ENCODE measurements at regions not wholly inside any gene's neighbourhood (a gene's known extent, or its start where the extent isn't known, plus 50 kb on each side); places are given as distances from the start of the nearest gene placed in this dataset.
"Not testable (repeated sequence)": the region's sequence is repeated elsewhere in the genome, so short reads cannot be mapped to it uniquely, and the experiment has no call there.

- no peak for DNase-seq (ENCODE audit: low read depth in 1 of 2, low spot score in 1 of 2)
These were observed 124.7 kb downstream of the HNRNPD start for GRCh38 chr4:82248903-82249632.

DNA sequence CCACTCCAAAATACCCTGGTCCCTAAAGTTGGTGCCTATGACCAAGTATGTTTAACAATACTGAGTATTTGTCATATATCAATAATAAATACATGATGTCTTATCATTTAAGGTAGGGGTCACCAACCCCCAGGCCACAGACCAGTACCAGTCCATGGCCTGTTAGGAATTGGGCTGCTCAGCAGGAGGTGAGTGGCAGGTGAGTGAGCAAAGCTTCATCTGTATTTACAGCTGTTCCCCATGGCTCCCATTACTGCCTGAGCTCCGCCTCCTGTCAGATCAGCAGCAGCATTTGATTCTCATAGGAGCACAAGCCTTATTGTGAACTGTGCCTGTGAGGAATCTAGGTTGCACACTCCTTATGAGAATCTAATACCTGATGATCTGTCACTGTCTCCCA, 126.2 kb downstream of the HNRNPD start:
- DNase-seq (ENCODE audit: low read depth in 1 of 2, low spot score in 1 of 2) = no peak

- no peak for DNase-seq (ENCODE audit: low read depth in 1 of 2, low spot score in 1 of 2)
These were observed 126.6 kb downstream of the HNRNPD start for GRCh38 chr4:82247171-82247570.

DNA sequence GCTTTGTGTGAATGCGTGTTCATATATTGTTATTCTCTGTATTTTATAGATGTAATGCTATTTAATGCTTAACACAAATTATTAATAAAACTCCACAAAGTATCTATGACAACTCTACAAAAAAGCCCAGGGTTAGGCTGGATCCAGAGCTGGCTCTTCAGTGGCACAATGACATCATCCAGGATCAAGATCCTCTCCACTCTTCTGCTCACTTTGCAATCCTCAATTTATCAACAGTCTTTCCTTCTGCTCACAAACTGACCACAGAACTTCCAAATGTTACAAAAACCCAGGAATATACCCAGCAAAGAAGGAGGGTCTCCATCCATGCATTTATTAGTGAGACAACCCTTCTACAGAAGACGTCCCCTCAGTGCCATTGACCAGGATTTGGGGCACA, 132.3 kb downstream of the HNRNPD start:
- DNase-seq (ENCODE audit: low read depth in 1 of 2, low spot score in 1 of 2) = no peak

DNA sequence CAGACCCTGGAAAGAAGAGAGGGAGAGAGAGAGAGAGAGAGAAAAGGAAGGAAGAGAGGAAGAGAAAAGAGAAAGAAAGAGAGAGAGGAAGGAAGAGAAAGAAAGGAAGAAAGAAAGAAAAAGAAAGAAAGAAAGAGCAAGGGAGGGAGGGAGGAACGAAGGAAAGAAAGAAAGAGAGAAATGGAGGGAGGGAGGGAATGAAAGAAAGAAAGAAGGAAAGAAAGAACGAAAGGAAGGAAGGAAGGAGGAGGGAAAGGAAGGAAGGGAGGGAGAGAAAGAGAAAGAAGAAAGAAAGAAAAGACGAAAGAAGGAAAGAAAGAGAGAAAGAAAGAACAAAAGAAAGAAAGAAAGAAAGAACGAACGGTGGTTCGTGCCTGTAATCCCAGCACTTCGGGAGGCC, 133.4 kb downstream of the HNRNPD start:
- no peak for DNase-seq (ENCODE audit: low read depth in 1 of 2, low spot score in 1 of 2)

DNA sequence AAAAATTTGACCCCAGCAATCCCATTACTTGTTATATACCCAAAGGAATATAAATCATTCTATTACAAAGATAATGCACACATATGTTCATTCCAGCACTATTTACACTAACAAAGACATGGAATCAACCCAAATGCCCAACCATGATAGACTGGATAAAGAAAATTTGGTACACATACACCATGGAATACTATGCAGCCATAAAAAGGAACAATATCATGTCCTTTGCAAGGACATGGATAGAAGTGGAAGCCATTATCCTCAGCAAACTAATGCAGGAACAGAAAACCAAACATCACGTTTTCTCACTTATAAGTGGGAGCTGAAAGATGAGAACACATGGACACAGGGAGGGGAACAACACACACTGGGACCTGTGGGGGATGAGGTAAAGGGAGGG, 136.6 kb downstream of the HNRNPD start:
- not testable (repeated sequence) for DNase-seq (ENCODE audit: low read depth in 1 of 2, low spot score in 1 of 2)

- DNase-seq (ENCODE audit: low read depth in 1 of 2, low spot score in 1 of 2) = no peak
These were observed 138.4 kb downstream of the HNRNPD start for GRCh38 chr4:82235346-82235745.

DNA sequence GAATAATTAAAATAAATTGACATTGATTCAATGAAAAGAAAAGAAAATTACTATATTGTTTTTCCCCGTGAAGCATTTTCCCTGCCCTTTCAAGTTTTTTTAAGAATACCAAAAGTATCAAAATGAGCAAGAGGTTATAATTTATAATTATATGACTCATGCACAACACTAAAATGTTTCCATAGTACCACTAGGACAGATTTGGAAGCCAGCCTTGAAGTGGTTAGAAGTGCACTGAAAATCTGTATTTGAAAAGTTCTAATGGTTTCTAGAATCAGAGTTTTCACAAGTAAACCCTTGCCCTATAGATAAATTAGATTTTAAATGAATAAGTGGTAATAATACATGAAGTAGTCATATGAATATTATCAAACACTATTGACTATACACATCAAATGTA, 140.9 kb downstream of the HNRNPD start:
- DNase-seq (ENCODE audit: low read depth in 1 of 2, low spot score in 1 of 2) = no peak

GRCh38 chr4:82231806-82232205, 142.0 kb downstream of the HNRNPD start:
- no peak for DNase-seq (ENCODE audit: low read depth in 1 of 2, low spot score in 1 of 2)

- DNase-seq (ENCODE audit: low read depth in 1 of 2, low spot score in 1 of 2) = no peak
These were observed 143.5 kb downstream of the HNRNPD start for GRCh38 chr4:82230306-82230705.

DNA sequence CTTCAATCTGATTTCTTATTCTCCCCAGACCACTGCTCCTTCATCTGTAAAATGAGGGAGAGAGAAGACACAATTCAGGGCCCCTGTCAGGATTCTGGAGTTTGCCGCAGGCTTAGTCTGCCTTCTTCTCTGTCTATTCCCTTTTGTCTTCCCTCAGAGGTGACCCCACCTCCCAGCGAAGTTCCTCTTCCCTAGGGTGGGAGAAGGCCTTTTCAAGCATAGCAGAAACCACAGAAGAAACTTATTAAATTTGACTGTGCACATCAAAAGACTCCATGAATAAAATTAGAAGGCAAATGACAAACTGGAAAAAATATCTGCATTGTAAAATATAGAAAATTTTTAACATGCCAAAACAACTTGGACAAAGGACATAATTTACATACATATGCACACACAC, 148.8 kb downstream of the HNRNPD start:
- no peak for DNase-seq (ENCODE audit: low read depth in 1 of 2, low spot score in 1 of 2)

GRCh38 chr4:82223715-82224114, 150.1 kb downstream of the HNRNPD start:
- no peak for DNase-seq (ENCODE audit: low read depth in 1 of 2, low spot score in 1 of 2)

- no peak for DNase-seq (ENCODE audit: low read depth in 1 of 2, low spot score in 1 of 2)
These were observed 154.4 kb downstream of the HNRNPD start for GRCh38 chr4:82219346-82219745.

- no peak for DNase-seq (ENCODE audit: low read depth in 1 of 2, low spot score in 1 of 2)
These were observed 155.6 kb downstream of the HNRNPD start for GRCh38 chr4:82217986-82218715.

- no peak for DNase-seq (ENCODE audit: low read depth in 1 of 2, low spot score in 1 of 2)
These were observed 157.6 kb downstream of the HNRNPD start for GRCh38 chr4:82216219-82216618.

DNA sequence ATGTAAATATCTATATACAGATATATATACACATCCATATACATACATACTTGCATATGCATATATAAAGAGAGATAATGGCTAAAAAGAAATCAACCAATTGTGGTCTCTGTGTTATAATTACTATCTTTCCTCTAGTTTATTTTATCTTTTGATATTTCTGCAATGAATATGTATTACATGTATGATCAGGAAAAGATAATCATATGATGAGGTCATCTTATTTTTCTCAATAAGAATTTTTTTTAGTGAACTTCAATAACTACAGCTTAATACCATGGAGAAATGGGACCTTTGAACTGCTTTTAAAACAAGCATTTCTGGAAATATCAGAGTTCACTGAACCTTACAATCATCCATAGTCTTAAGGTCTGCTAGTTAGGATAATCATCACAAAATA, 158.0 kb downstream of the HNRNPD start:
- no peak for DNase-seq (ENCODE audit: low read depth in 1 of 2, low spot score in 1 of 2)

DNA sequence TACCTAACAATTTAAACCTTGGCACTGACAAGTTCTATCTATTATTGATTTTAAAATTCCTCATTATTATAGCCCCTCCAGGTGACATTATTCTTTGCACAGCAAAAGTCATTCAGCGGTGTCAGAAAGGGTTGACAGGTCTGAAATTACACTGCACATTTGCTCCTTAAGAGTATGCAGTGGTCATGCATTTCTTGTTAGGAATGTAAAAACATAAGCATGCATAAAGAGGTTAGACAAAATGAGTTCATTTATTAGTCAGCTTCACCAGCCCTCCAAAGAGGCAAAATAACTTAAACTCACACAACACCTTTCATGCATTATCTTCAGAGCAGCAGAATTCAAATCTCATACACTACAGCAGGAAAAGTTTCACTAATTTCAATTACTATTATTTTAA, 158.8 kb downstream of the HNRNPD start:
- DNase-seq (ENCODE audit: low read depth in 1 of 2, low spot score in 1 of 2) = no peak

DNA sequence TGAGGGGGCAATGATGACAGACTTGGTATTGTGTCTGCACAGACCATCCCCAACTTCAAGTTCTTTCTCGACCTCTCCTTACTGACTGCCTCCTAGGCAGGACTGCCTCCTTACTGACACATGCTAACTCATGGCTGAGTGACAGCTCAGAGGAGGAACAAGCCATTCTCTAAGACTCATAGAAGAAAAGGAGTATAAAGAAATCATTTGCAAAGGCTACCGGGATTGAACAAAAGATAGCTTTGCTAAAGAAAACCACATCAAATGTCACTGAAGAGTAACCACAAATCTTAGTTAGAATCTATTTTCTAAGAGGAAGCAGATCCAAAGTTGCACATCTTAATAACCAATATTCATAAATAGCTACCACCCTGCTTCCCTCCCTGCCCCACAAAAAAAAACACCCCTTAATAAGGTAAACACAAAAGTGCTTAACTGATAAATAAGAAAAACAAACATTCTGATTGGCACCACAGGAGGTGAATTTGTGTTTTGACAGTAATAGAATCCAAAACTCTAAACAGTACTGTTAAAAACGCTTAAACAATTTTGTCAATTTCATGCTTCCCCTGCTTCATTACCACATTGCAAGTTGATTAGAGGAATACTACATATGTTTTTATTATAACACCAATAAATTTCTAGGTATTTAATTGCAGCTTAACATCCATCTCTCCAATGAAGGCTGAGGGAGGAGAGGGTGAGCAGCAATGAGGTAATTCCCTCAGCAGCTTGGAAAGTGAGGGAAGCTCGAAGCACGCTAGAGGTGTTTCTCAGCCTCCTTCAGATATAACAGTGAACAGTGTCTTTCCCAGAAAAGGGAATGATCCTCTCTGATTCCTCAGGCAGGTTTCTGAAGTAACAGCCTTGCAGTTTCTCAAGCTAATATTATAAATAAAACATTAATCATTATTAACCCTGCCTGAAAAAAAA, 160.0 kb downstream of the HNRNPD start:
- DNase-seq (ENCODE audit: low read depth in 1 of 2, low spot score in 1 of 2) = no peak

GRCh38 chr4:82201805-82202641, 171.8 kb downstream of the HNRNPD start:
- no peak for DNase-seq (ENCODE audit: low read depth in 1 of 2, low spot score in 1 of 2)

GRCh38 chr4:82201303-82201702, 172.5 kb downstream of the HNRNPD start:
- DNase-seq (ENCODE audit: low read depth in 1 of 2, low spot score in 1 of 2) = no peak

- DNase-seq (ENCODE audit: low read depth in 1 of 2, low spot score in 1 of 2) = no peak
These were observed 173.7 kb downstream of the HNRNPD start for GRCh38 chr4:82200046-82200445.
